ENCODE measurements at regions not wholly inside any gene's neighbourhood (a gene's known extent, or its start where the extent isn't known, plus 50 kb on each side); places are given as distances from the start of the nearest gene placed in this dataset.

DNA sequence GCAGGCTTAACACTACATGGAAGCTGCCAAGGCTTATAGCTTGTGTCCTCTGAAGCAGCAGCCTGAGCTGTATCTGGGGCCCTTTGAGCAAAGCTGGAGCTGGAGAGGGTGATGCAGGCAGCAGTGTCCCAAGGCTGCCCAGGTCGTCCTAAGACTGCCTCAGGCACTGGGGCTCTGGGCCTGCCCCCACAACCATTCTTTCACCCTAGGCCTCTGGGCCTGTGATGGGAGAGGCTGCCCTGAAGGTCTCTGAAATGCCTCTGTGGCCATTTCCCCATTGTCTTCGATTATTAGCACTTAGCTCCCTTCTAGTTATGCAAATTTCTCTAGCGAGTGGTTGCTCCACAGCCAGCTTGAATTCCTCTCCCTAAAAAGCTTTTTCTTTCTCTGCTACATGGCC, 142.0 kb downstream of the LRIG2 start:
- Mint-ChIP-seq H3K27me3 (ENCODE audit: insufficient read depth, unreplicated experiment) (no peaks in the 10 kb centered on the region), H3K4me1 (ENCODE audit: insufficient read depth, unreplicated experiment) (peaks cover 5% of the 10 kb centered on the region), H3K4me3 (ENCODE audit: unreplicated experiment) (no peak overlapping the region), H3K9me3 (ENCODE audit: unreplicated experiment) (peaks cover 11% of the 10 kb centered on the region), H3K27ac (ENCODE audit: low read depth, unreplicated experiment) (no peak overlapping the region), H3K36me3 (ENCODE audit: insufficient read depth, unreplicated experiment) (no peaks in the 10 kb centered on the region)
- no TSS peak for BruUV-seq (replicated peaks)
- POLR2A ChIA-PET = interaction anchor here (0.6 to 0.8 kb wide), 2 partner anchors 9 to 71 kb away, joined by 3 read pairs; no protein-coding TSS in a partner anchor
- TF ChIP-seq, protein P1, sequence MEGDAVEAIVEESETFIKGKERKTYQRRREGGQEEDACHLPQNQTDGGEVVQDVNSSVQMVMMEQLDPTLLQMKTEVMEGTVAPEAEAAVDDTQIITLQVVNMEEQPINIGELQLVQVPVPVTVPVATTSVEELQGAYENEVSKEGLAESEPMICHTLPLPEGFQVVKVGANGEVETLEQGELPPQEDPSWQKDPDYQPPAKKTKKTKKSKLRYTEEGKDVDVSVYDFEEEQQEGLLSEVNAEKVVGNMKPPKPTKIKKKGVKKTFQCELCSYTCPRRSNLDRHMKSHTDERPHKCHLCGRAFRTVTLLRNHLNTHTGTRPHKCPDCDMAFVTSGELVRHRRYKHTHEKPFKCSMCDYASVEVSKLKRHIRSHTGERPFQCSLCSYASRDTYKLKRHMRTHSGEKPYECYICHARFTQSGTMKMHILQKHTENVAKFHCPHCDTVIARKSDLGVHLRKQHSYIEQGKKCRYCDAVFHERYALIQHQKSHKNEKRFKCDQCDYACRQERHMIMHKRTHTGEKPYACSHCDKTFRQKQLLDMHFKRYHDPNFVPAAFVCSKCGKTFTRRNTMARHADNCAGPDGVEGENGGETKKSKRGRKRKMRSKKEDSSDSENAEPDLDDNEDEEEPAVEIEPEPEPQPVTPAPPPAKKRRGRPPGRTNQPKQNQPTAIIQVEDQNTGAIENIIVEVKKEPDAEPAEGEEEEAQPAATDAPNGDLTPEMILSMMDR (IDR thresholded peaks at IDR 0.05; ENCODE audit: unreplicated experiment) = no peak
- intact Hi-C loops (cut with micrococcal nuclease) = no loop called here
- no peak for DNase-seq (ENCODE audit: unreplicated experiment)
- CTCF ChIA-PET = no interaction called here

DNA sequence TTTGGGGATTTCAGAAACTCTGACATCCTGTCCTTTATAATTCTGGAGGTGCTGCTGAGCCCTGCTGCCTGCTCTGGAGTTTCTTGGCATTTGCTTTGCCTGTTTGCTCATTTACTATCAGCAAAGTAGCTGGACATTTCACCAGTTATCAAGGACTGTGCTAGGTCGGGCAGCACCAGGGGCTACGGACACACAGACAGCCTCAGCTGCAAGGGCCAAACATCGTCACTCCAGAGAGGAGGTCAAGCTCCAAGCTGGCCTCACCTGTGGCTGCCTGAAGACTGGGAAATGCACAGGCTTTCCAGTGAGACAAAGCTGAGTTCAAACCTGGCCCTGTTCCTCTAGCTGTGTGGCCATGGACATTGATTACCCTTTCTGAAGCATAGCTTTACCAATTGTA, 143.7 kb downstream of the LRIG2 start:
- Mint-ChIP-seq H3K4me3 (ENCODE audit: unreplicated experiment) (no peak overlapping the region), H3K4me1 (ENCODE audit: insufficient read depth, unreplicated experiment) (peaks cover under 1% of the 10 kb centered on the region), H3K27ac (ENCODE audit: low read depth, unreplicated experiment) (no peak overlapping the region), H3K27me3 (ENCODE audit: insufficient read depth, unreplicated experiment) (no peaks in the 10 kb centered on the region), H3K9me3 (ENCODE audit: unreplicated experiment) (peaks cover 11% of the 10 kb centered on the region), H3K36me3 (ENCODE audit: insufficient read depth, unreplicated experiment) (no peaks in the 10 kb centered on the region)
- DNase-seq (ENCODE audit: unreplicated experiment) = no peak
- POLR2A ChIA-PET = interaction anchor here (0.7 kb wide), 1 partner anchor 182 kb away, joined by 3 read pairs; no protein-coding TSS in a partner anchor
- TF ChIP-seq, protein P1 (IDR thresholded peaks at IDR 0.05; ENCODE audit: unreplicated experiment) = no peak
- no TSS peak for BruUV-seq (replicated peaks)
- intact Hi-C loops (cut with micrococcal nuclease) = no loop called here
- CTCF ChIA-PET = no interaction called here

DNA sequence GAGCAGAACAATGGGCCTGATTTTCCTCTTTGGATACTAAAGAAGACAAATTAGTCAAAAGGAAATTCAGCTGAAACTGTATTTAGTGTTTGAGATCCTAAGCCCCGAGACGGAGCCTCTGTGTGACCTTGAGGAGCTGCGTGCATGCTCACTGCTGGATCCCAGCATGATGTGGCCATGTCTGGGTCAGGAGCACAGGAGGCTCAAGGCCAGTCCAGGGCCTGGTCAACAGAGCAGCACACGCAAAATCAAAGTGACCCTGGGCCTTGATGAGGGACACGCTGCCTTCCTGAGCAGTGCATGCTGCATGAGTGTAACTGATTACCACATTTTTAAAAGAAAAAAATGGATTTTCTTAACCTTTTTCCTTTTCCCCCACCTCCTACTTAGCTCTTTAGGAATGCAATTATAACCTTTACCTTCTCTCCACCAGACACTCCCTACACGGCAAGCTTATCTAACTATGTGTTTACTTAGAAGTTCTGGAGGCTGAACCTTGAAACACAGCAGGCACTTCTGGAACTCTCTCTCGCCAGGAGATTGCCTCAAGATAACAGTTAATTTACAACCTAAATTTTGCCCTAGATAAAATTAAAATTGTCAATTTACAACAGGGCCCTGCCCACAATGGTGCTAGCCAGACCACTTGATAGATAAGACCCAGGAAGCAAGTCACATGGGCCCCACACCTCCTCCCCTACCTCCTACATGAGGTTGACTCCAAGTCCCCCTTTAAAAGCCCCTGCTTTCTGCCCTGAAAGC, 144.6 kb downstream of the LRIG2 start:
- Mint-ChIP-seq H3K27me3 (ENCODE audit: insufficient read depth, unreplicated experiment) (no peaks in the 10 kb centered on the region), H3K27ac (ENCODE audit: low read depth, unreplicated experiment) (no peak overlapping the region), H3K9me3 (ENCODE audit: unreplicated experiment) (peaks cover 11% of the 10 kb centered on the region), H3K4me1 (ENCODE audit: insufficient read depth, unreplicated experiment) (no peaks in the 10 kb centered on the region), H3K4me3 (ENCODE audit: unreplicated experiment) (no peak overlapping the region), H3K36me3 (ENCODE audit: insufficient read depth, unreplicated experiment) (no peaks in the 10 kb centered on the region)
- ChIA-PET CTCF (interaction anchor here (0.5 to 0.7 kb wide), 2 partner anchors 29 to 858 kb away, joined by 3 read pairs; no protein-coding TSS in a partner anchor), POLR2A (no interaction called here)
- no peak for DNase-seq (ENCODE audit: unreplicated experiment)
- intact Hi-C loops (cut with micrococcal nuclease) = no loop called here
- BruUV-seq (replicated peaks) = no TSS peak
- TF ChIP-seq, protein P1 (IDR thresholded peaks at IDR 0.05; ENCODE audit: unreplicated experiment) = no peak

DNA sequence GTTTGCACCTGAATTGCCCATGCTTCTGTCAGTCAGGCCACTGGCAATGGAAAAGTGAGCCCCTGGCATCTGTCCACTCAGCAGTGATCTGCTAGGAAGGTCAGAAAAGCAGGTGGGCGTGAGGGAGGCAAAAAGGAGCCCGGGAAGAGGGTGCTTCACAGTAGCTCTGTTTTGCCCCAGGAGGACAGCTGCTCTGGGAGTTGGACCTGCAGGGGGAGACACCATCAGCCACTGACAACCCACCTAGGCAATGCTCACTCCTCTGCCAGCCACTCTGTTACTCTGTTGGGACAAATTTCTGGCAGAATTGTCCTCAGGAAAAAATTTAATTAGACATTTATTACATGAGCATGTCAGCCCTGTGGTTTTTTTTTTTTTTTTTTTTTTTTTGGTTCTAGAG, 146.4 kb downstream of the LRIG2 start:
- peak; percentile 6 for DNase-seq (ENCODE audit: unreplicated experiment)
- Mint-ChIP-seq H3K4me3 (ENCODE audit: unreplicated experiment) (no peak overlapping the region), H3K9me3 (ENCODE audit: unreplicated experiment) (peaks cover 11% of the 10 kb centered on the region), H3K27ac (ENCODE audit: low read depth, unreplicated experiment) (no peak overlapping the region), H3K27me3 (ENCODE audit: insufficient read depth, unreplicated experiment) (no peaks in the 10 kb centered on the region), H3K4me1 (ENCODE audit: insufficient read depth, unreplicated experiment) (no peaks in the 10 kb centered on the region), H3K36me3 (ENCODE audit: insufficient read depth, unreplicated experiment) (no peaks in the 10 kb centered on the region)
- CTCF ChIA-PET = no interaction called here
- intact Hi-C loops (cut with micrococcal nuclease) = no loop called here
- TF ChIP-seq, protein P1 (IDR thresholded peaks at IDR 0.05; ENCODE audit: unreplicated experiment) = peak; percentile 27
- POLR2A ChIA-PET = no interaction called here
- no TSS peak for BruUV-seq (replicated peaks)
